Retinal pigment epithelial cell (primary cell): ENCODE measurements at regions not wholly inside any gene's neighbourhood (a gene's known extent, or its start where the extent isn't known, plus 50 kb on each side); places are given as distances from the start of the nearest gene placed in this dataset.
"Not testable (repeated sequence)": the region's sequence is repeated elsewhere in the genome, so short reads cannot be mapped to it uniquely, and the experiment has no call there.

ENCODE experiments used
- DNase-seq: peaks from one replicate; pipeline ENCODE4 v3.0.0-alpha.2; 2010; ENCODE audit warnings: low read depth
- H3K4me3 ChIP-seq: 2 replicates; pipeline ENCODE4 v1.5.1; 2011; ENCODE audit warnings: mild to moderate bottlenecking, low read length, control low read depth, moderate library complexity
- TF ChIP-seq, protein P1 (sequence below): conservative IDR thresholded peaks from 2 replicates; pipeline ENCODE4 v1.5.1; 2011; ENCODE audit warnings: low read depth, low read length, control low read depth, inconsistent platforms

- TF ChIP-seq, protein P1, sequence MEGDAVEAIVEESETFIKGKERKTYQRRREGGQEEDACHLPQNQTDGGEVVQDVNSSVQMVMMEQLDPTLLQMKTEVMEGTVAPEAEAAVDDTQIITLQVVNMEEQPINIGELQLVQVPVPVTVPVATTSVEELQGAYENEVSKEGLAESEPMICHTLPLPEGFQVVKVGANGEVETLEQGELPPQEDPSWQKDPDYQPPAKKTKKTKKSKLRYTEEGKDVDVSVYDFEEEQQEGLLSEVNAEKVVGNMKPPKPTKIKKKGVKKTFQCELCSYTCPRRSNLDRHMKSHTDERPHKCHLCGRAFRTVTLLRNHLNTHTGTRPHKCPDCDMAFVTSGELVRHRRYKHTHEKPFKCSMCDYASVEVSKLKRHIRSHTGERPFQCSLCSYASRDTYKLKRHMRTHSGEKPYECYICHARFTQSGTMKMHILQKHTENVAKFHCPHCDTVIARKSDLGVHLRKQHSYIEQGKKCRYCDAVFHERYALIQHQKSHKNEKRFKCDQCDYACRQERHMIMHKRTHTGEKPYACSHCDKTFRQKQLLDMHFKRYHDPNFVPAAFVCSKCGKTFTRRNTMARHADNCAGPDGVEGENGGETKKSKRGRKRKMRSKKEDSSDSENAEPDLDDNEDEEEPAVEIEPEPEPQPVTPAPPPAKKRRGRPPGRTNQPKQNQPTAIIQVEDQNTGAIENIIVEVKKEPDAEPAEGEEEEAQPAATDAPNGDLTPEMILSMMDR = no peak
- H3K4me3 ChIP-seq = peak overlapping the region; percentile 59
- DNase-seq = no peak
These were observed 112.5 kb upstream of the NBPF11 start for GRCh38 chr1:148264374-148265276.

DNA sequence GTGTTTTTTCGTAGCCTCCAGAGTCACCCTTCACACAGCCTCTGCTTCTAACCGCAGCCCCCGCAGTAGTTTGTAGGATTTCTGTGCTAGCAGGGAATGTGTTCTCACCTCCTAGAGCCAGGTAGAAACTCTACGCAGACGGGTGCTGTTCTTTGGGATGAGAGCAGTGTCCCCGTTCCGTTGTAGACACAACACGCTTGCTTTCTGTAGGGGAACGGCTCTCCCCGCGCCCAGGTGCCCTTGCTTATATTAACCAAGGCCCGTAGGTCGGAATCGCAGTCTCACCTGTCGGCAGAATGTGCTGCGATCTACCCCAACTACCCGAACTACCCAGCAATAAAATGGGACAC lies 111.8 kb upstream of the NBPF11 start:
- no peak for DNase-seq
- H3K4me3 ChIP-seq = peak overlapping the region; percentile 59
- TF ChIP-seq, protein P1 = no peak

DNA sequence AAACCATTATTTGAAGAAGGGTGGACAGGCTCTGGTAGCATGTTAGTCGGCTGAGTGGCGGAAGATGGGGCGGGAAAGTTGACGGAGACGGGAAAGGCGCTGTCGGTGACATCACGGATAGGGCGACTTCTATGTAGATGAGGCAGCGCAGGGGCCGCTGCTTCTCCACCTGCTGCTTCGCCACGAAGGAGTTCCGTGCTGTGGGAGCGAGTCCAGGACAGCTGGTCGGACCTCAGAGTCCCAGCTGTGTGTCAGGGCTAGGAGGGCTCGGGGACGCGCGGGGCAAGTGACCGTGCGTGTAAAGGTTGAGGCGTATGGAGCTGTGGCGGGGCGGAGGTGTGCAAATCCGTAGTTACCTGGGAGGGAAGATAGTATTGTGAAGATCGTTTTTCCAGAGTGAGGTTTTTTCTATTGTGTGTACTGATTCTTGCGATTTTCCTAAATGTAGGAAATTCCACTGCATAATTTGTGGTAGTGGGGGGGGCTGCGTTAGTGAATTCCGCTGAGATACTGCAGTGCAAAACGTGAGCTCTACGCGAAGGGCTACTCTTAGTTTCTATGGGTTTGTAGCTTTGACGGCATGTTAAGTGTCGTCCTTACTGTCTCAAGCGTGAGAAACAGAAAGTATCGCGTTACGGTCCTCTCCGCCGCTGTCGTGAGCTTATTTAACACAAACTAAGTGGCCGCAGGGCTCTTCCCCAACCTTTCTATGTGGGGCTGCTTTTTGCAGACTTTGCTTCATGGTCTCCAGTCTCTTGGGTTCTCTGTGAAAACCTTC lies 111.2 kb upstream of the NBPF11 start:
- TF ChIP-seq, protein P1 = no peak
- H3K4me3 ChIP-seq = peak overlapping the region; percentile 59
- peak; percentile 75 for DNase-seq

- not testable (repeated sequence) for DNase-seq, H3K4me3 ChIP-seq
These were observed 109.6 kb upstream of the NBPF11 start for GRCh38 chr1:148261684-148262083.

DNA sequence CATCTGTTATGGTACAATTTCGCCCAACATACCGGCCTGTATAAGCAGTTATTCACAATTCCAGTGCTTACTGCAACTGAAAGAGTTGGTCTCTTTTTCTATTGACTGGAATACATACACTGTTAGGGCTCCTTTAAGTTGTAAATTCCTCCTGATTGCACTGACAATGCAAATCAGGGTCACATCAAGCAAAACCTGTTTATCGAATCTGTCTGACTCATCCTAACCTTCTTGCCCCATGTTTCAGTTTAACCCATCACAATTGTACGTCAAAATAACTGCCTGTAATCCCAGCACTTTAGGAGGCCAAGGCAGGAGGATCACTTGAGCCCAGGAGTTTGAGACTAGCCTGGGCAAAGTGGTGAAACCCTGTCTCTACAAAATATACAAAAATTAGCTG lies 105.8 kb upstream of the NBPF11 start:
- not testable (repeated sequence) for DNase-seq, H3K4me3 ChIP-seq

- not testable (repeated sequence) for DNase-seq, H3K4me3 ChIP-seq
- TF ChIP-seq, protein P1 = peak; percentile 70
These were observed 102.7 kb upstream of the NBPF11 start for GRCh38 chr1:148254611-148255429.

GRCh38 chr1:148253808-148254207 lies 101.7 kb upstream of the NBPF11 start:
- not testable (repeated sequence) for H3K4me3 ChIP-seq, DNase-seq

- not testable (repeated sequence) for DNase-seq, H3K4me3 ChIP-seq
These were observed 96.7 kb upstream of the NBPF11 start for GRCh38 chr1:148248798-148249197.

DNA sequence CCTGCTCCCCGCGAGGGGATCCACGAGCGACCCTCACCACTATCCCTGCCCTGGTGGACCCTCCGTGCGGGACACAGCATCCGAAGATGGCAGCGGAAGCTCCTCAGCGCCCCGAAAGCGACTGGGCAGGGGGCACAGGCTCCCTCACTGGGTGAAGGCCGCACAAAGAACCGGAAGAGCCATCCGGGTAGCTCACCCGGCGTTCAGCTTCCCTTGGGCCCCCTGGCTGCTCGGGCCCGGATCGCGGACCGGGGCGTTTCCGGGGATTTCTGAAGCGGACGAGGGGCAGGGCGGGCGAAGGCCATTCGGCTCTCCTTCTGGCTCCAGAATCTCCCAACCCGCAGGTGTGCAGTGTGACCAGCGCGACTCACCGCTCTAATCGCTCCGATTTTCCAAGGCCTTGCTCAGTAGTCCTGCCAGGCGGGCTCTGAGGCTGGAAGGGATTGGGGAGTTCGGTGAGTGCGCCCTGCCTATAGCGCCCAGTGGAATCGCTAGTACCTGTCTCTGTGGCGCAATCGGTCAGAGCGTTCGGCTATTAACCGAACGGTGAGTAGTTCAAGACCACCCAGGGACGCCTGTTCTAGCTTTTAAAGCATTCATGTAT lies 94.3 kb upstream of the NBPF11 start:
- not testable (repeated sequence) for H3K4me3 ChIP-seq, DNase-seq

- not testable (repeated sequence) for H3K4me3 ChIP-seq, DNase-seq
These were observed 93.8 kb upstream of the NBPF11 start for GRCh38 chr1:148245843-148246242.

- DNase-seq, H3K4me3 ChIP-seq: not testable (repeated sequence)
These were observed 93.4 kb upstream of the NBPF11 start for GRCh38 chr1:148245443-148245842.

DNA sequence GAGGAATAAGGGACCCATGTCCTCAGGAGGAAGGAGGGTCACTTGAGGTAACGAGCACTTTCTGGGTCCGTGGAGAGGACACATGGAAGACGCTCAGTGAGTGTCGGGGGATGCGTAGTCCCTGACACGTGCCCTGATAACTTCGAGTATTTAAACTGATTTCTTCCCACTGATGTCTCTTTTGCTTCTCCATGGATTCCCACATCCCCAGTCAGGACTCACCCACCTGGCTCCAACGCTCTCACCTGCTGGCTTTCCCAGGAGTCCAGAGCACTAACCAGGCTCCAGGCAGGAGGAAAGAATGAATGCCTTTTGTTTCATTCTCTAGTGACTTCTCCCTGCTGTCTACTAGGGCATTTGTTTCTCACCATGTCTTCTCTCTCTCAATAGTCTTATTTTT lies 81.2 kb upstream of the NBPF11 start:
- H3K4me3 ChIP-seq, DNase-seq: not testable (repeated sequence)

DNA sequence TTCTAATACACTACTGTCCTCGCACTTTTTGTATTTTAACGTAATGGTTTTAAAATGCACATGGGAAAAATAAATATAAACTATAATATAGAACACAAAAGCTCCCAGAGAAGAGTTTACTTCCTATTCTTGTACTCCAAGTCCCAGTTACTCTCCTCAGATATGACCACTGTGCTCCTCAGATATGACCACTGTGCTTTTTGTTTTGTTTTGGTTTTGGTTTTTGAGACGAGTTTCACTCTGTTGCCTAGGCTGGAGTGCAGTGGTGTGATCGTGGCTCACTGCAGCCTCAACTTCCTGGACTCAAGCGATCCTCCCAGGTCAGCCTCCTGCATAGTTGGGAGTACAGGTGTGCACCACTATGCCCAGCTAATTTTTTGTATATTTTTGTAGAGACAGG lies 76.8 kb upstream of the NBPF11 start:
- not testable (repeated sequence) for DNase-seq, H3K4me3 ChIP-seq
